Mesenchymal stem cell (in vitro differentiated cells and primary cell): ENCODE measurements at regions not wholly inside any gene's neighbourhood (a gene's known extent, or its start where the extent isn't known, plus 50 kb on each side); places are given as distances from the start of the nearest gene placed in this dataset.

Experiments used
- DNase-seq: peaks from one replicate; pipeline ENCODE4 v3.0.0-alpha.2; 2013
- H2AFZ ChIP-seq: one replicate; pipeline ENCODE4 v1.6.1; 2013; ENCODE audit warnings: low read depth, mild to moderate bottlenecking, control low read depth, inconsistent platforms, low read length, moderate library complexity
- H2AK5ac ChIP-seq: 2 replicates; pipeline ENCODE4 v1.6.1; 2013; ENCODE audit warnings: low read length, moderate library complexity, mild to moderate bottlenecking, inconsistent platforms; ENCODE audit not compliant: severe bottlenecking
- H2BK120ac ChIP-seq: one replicate; pipeline ENCODE4 v1.6.1; 2013; ENCODE audit warnings: low read depth, mild to moderate bottlenecking, inconsistent platforms, low read length, moderate library complexity
- H2BK12ac ChIP-seq, 2 experiments: one replicate each; pipeline ENCODE4 v1.6.1; 2013; ENCODE audit warnings: inconsistent platforms in 2 of 2, low read length in 2 of 2, mild to moderate bottlenecking in 2 of 2, moderate library complexity in 2 of 2, control low read depth in 1 of 2
- H2BK15ac ChIP-seq: one replicate; pipeline ENCODE4 v1.6.1; 2013; ENCODE audit warnings: mild to moderate bottlenecking, low read depth, inconsistent platforms; ENCODE audit not compliant: poor library complexity, severe bottlenecking
- H2BK5ac ChIP-seq: 2 replicates; pipeline ENCODE4 v1.6.1; 2013; ENCODE audit warnings: low read depth, mild to moderate bottlenecking, low read length, control low read depth, inconsistent platforms; ENCODE audit not compliant: poor library complexity, severe bottlenecking
- H3K14ac ChIP-seq, 2 experiments: one replicate each; pipeline ENCODE4 v1.6.1; 2013; ENCODE audit warnings: inconsistent platforms in 2 of 2, low read length in 2 of 2, control low read depth in 1 of 2, mild to moderate bottlenecking in 1 of 2, moderate library complexity in 1 of 2
- H3K18ac ChIP-seq, 2 experiments: one replicate each; pipeline ENCODE4 v1.6.1; 2013; ENCODE audit warnings: inconsistent platforms in 2 of 2, low read length in 2 of 2, control low read depth in 1 of 2, low read depth in 1 of 2, mild to moderate bottlenecking in 1 of 2
- H3K23ac ChIP-seq, 2 experiments: one replicate each; pipeline ENCODE4 v1.6.1; 2013; ENCODE audit warnings: inconsistent platforms in 2 of 2, low read length in 2 of 2, mild to moderate bottlenecking in 2 of 2, moderate library complexity in 2 of 2, control low read depth in 1 of 2
- H3K27ac ChIP-seq: 2 replicates; pipeline ENCODE4 v1.5.1; 2013; ENCODE audit warnings: mild to moderate bottlenecking, moderate library complexity, low read length, control low read depth, inconsistent platforms; ENCODE audit not compliant: poor library complexity, severe bottlenecking
- H3K27me3 ChIP-seq, 2 experiments: 2 replicates each; pipeline versions ENCODE4 v1.6.1 to v1.7.0; 2013; ENCODE audit warnings: low read length in 2 of 2, mild to moderate bottlenecking in 2 of 2, moderate library complexity in 2 of 2, control low read depth in 1 of 2, inconsistent platforms in 1 of 2; ENCODE audit not compliant: control insufficient read depth in 1 of 2, insufficient read depth in 1 of 2
- H3K36me3 ChIP-seq, 2 experiments: 2 replicates each; pipeline versions ENCODE4 v1.6.1 to v1.7.0; 2013; ENCODE audit warnings: low read length in 2 of 2, control low read depth in 1 of 2, inconsistent platforms in 1 of 2, low read depth in 1 of 2, mild to moderate bottlenecking in 1 of 2; ENCODE audit not compliant: insufficient read depth in 2 of 2, control insufficient read depth in 1 of 2
- H3K4ac ChIP-seq, 2 experiments: one replicate each; pipeline ENCODE4 v1.6.1; 2013; ENCODE audit warnings: inconsistent platforms in 2 of 2, low read length in 2 of 2, mild to moderate bottlenecking in 2 of 2, moderate library complexity in 2 of 2, control low read depth in 1 of 2, low read depth in 1 of 2
- H3K4me1 ChIP-seq: 2 replicates; pipeline ENCODE4 v1.6.1; 2013; ENCODE audit warnings: low read depth, low read length, control low read depth; ENCODE audit not compliant: control insufficient read depth, insufficient read depth
- H3K4me2 ChIP-seq: 2 replicates; pipeline ENCODE4 v1.6.1; 2013; ENCODE audit warnings: low read length, mild to moderate bottlenecking, inconsistent platforms; ENCODE audit not compliant: poor library complexity, severe bottlenecking
- H3K4me3 ChIP-seq, 2 experiments: 2 replicates each; pipeline versions ENCODE4 v1.5.1 to v1.7.0; 2013; ENCODE audit warnings: low read length in 2 of 2, mild to moderate bottlenecking in 2 of 2, control low read depth in 1 of 2, low read depth in 1 of 2; ENCODE audit not compliant: insufficient read depth in 1 of 2
- H3K79me1 ChIP-seq: replicated peaks from 2 replicates; pipeline ENCODE4 v1.6.1; 2013; ENCODE audit warnings: mild to moderate bottlenecking, control low read depth, low read length, inconsistent platforms; ENCODE audit not compliant: poor library complexity, severe bottlenecking
- H3K9ac ChIP-seq: 2 replicates; pipeline ENCODE4 v1.7.0; 2013; ENCODE audit warnings: mild to moderate bottlenecking, low read length, moderate library complexity
- H3K9me3 ChIP-seq: 2 replicates; pipeline ENCODE4 v1.7.0; 2013; ENCODE audit warnings: mild to moderate bottlenecking, low read length; ENCODE audit not compliant: control insufficient read depth
- H4K8ac ChIP-seq: one replicate; pipeline ENCODE4 v1.6.1; 2013; ENCODE audit warnings: inconsistent platforms, mild to moderate bottlenecking, low read length, moderate library complexity
- H4K91ac ChIP-seq: one replicate; pipeline ENCODE4 v1.6.1; 2013; ENCODE audit warnings: mild to moderate bottlenecking, low read length, inconsistent platforms
- WGBS: methylation state at CpG from one replicate; pipeline ENCODE4 v1.1.7; 2013; ENCODE audit warnings: mixed read lengths; 5-methylcytosine and 5-hydroxymethylcytosine counted together

- H3K4me1 ChIP-seq: no peaks in the 10 kb centered on the region
- H2AK5ac ChIP-seq: no peak overlapping the region
- 75% methylated on average over 3 of the region's 4 CpGs for WGBS
- no peak overlapping the region for H2BK120ac ChIP-seq
- H3K18ac ChIP-seq: no peak overlapping the region
- H3K79me1 ChIP-seq: no peaks in the 10 kb centered on the region
- no peaks in the 10 kb centered on the region for H3K27me3 ChIP-seq
- H3K4me3 ChIP-seq: no peak overlapping the region
- H2BK12ac ChIP-seq: no peak overlapping the region
- no peak for DNase-seq
- no peak overlapping the region for H2BK5ac ChIP-seq
- H4K8ac ChIP-seq: no peak overlapping the region
- H2AFZ ChIP-seq: no peak overlapping the region
- no peak overlapping the region for H4K91ac ChIP-seq
- no peak overlapping the region for H3K23ac ChIP-seq
- no peak overlapping the region for H2BK15ac ChIP-seq
- H3K27ac ChIP-seq: no peak overlapping the region
- H3K9ac ChIP-seq: no peak overlapping the region
- peaks cover under 1% of the 10 kb centered on the region for H3K9me3 ChIP-seq
- no peak overlapping the region for H3K4me2 ChIP-seq
- H3K36me3 ChIP-seq: no peaks in the 10 kb centered on the region
- H3K4ac ChIP-seq: no peak overlapping the region
- no peak overlapping the region for H3K14ac ChIP-seq
Observed at GRCh38 chr13:44834404-44834803, 154.9 kb downstream of the NUFIP1 start.

GRCh38 chr13:44833626-44834025 lies 155.6 kb downstream of the NUFIP1 start:
- H2BK12ac ChIP-seq: peak overlapping the region in 1 of 2 experiments; percentile 29
- no peak overlapping the region for H3K23ac ChIP-seq
- no peak overlapping the region for H2BK120ac ChIP-seq
- H4K91ac ChIP-seq: no peak overlapping the region
- H2AFZ ChIP-seq: no peak overlapping the region
- no peak overlapping the region for H2AK5ac ChIP-seq
- H3K27ac ChIP-seq: no peak overlapping the region
- H3K9ac ChIP-seq: no peak overlapping the region
- no peak overlapping the region for H4K8ac ChIP-seq
- H3K4me3 ChIP-seq: no peak overlapping the region
- no peaks in the 10 kb centered on the region for H3K4me1 ChIP-seq
- DNase-seq: no peak
- peaks cover 6% of the 10 kb centered on the region for H3K9me3 ChIP-seq
- H3K27me3 ChIP-seq: no peaks in the 10 kb centered on the region
- WGBS: 96% methylated on average over 7 of the region's 7 CpGs
- no peak overlapping the region for H3K4ac ChIP-seq
- H3K36me3 ChIP-seq: no peaks in the 10 kb centered on the region
- no peak overlapping the region for H2BK15ac ChIP-seq
- H3K4me2 ChIP-seq: no peak overlapping the region
- no peak overlapping the region for H3K14ac ChIP-seq
- H3K79me1 ChIP-seq: no peaks in the 10 kb centered on the region
- H2BK5ac ChIP-seq: no peak overlapping the region
- H3K18ac ChIP-seq: peak overlapping the region in 1 of 2 experiments; percentile 18

GRCh38 chr13:44833139-44833538 lies 156.1 kb downstream of the NUFIP1 start:
- H3K79me1 ChIP-seq: no peaks in the 10 kb centered on the region
- no peaks in the 10 kb centered on the region for H3K27me3 ChIP-seq
- 95% methylated on average over 2 of the region's 4 CpGs for WGBS
- H3K18ac ChIP-seq: no peak overlapping the region
- H3K27ac ChIP-seq: no peak overlapping the region
- H2BK15ac ChIP-seq: no peak overlapping the region
- no peaks in the 10 kb centered on the region for H3K4me1 ChIP-seq
- H3K14ac ChIP-seq: no peak overlapping the region
- H3K23ac ChIP-seq: no peak overlapping the region
- no peak overlapping the region for H2BK120ac ChIP-seq
- H3K9me3 ChIP-seq: peaks cover 10% of the 10 kb centered on the region
- H2BK5ac ChIP-seq: no peak overlapping the region
- H3K4ac ChIP-seq: no peak overlapping the region
- no peak overlapping the region for H4K8ac ChIP-seq
- H2BK12ac ChIP-seq: no peak overlapping the region
- no peak for DNase-seq
- H3K36me3 ChIP-seq: no peaks in the 10 kb centered on the region
- no peak overlapping the region for H3K9ac ChIP-seq
- H2AK5ac ChIP-seq: no peak overlapping the region
- no peak overlapping the region for H4K91ac ChIP-seq
- H3K4me3 ChIP-seq: no peak overlapping the region
- no peak overlapping the region for H2AFZ ChIP-seq
- H3K4me2 ChIP-seq: no peak overlapping the region

DNA sequence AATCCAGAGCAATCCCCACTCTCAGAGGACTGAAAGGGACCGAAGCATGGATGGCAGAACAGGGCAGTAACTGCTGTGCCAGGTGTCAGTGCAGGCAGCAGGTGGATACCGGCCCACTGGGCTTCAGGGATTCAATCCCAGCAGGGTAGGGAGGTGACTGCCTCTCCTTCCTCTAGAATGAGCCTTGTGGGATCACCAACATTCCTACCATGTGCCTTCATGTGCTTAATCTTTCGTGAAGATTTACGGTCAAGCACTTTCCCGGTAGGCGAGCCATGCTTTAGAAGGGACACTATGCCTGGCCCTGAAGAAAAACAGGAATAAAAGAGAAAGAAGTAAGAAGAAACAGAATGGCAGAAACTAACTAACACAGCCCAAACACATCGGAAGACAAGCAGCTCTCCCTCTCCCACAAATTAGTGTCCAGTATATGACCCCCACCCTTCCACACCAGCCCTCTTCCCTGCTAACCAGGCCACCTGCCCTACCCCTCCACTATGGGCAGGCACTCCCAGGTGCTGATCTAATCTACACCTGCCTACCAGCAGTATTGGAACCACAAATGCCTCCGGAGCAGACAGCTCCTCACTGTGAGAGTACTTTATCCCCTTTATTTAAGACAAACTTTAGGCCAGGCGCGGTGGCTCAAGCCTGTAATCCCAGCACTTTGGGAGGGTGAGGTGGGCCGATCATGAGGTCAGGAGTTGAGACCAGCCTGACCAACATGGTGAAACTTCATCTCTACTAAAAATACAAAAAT lies 162.5 kb downstream of the NUFIP1 start:
- Histone ChIP-seq H3K4me1 (peaks cover 8% of the 10 kb centered on the region), H2BK12ac (no peak overlapping the region), H3K79me1 (no peaks in the 10 kb centered on the region), H3K36me3 (no peaks in the 10 kb centered on the region), H3K4me2 (no peak overlapping the region), H3K4me3 (no peak overlapping the region), H3K18ac (peak overlapping the region in 1 of 2 experiments; percentile 28), H2BK15ac (no peak overlapping the region), H4K91ac (no peak overlapping the region), H2BK5ac (no peak overlapping the region), H3K27ac (no peak overlapping the region), H3K27me3 (peaks cover 0 to 4% of the 10 kb centered on the region in 2 experiments), H3K4ac (no peak overlapping the region), H3K23ac (no peak overlapping the region), H2AK5ac (peak overlapping the region; percentile 80), H3K9ac (no peak overlapping the region), H2AFZ (no peak overlapping the region), H3K9me3 (peaks cover 10% of the 10 kb centered on the region), H3K14ac (no peak overlapping the region), H4K8ac (no peak overlapping the region), H2BK120ac (no peak overlapping the region)
- DNase-seq: no peak
- 78% methylated on average over 10 of the region's 11 CpGs for WGBS
